SW 1271 (cell line): ENCODE measurements at regions not wholly inside any gene's neighbourhood (a gene's known extent, or its start where the extent isn't known, plus 50 kb on each side); places are given as distances from the start of the nearest gene placed in this dataset.
"Not testable (repeated sequence)": the region's sequence is repeated elsewhere in the genome, so short reads cannot be mapped to it uniquely, and the experiment has no call there.

Experiments used
- DNase-seq, 2 experiments: peaks; one replicate each; lab custom pipeline; 2025; lab: John Stamatoyannopoulos, UW

GRCh38 chr6:144434308-144434990, 149.3 kb downstream of the UTRN start:
- DNase-seq: peak; percentile 47 to 78

- no peak for DNase-seq
These were observed 150.7 kb downstream of the UTRN start for GRCh38 chr6:144435602-144436426.

GRCh38 chr6:144437105-144437504, 152.0 kb downstream of the UTRN start:
- DNase-seq: no peak

GRCh38 chr6:144438103-144438502, 153.0 kb downstream of the UTRN start:
- DNase-seq: no peak

GRCh38 chr6:144439016-144439415, 153.9 kb downstream of the UTRN start:
- no peak for DNase-seq

- not testable (repeated sequence) for DNase-seq
These were observed 156.7 kb downstream of the UTRN start for GRCh38 chr6:144441801-144442200.

- DNase-seq: no peak
These were observed 158.0 kb downstream of the UTRN start for GRCh38 chr6:144443157-144443556.

GRCh38 chr6:144447472-144447871, 162.3 kb downstream of the UTRN start:
- peak in 1 of 2 experiments; percentile 28 for DNase-seq

- DNase-seq: no peak
These were observed 164.1 kb downstream of the UTRN start for GRCh38 chr6:144449218-144449617.

- DNase-seq: no peak
These were observed 164.9 kb downstream of the UTRN start for GRCh38 chr6:144449911-144450597.

- no peak for DNase-seq
These were observed 175.4 kb downstream of the UTRN start for GRCh38 chr6:144460327-144461095.

- DNase-seq: no peak
These were observed 176.9 kb downstream of the UTRN start for GRCh38 chr6:144462058-144462457.

GRCh38 chr6:144466716-144467115, 181.6 kb downstream of the UTRN start:
- no peak for DNase-seq

- DNase-seq: no peak
These were observed 182.1 kb downstream of the UTRN start for GRCh38 chr6:144467172-144467762.

GRCh38 chr6:144467921-144468320, 182.8 kb downstream of the UTRN start:
- DNase-seq: no peak

GRCh38 chr6:144468709-144469108, 183.6 kb downstream of the UTRN start:
- no peak for DNase-seq

- DNase-seq: no peak
These were observed 184.0 kb downstream of the UTRN start for GRCh38 chr6:144469144-144469575.

- not testable (repeated sequence) for DNase-seq
These were observed 185.1 kb downstream of the UTRN start for GRCh38 chr6:144470201-144470600.

GRCh38 chr6:144471986-144472385, 186.9 kb downstream of the UTRN start:
- no peak for DNase-seq

- DNase-seq: no peak
These were observed 189.2 kb downstream of the UTRN start for GRCh38 chr6:144474290-144474689.

GRCh38 chr6:144474904-144475303, 189.8 kb downstream of the UTRN start:
- DNase-seq: no peak

GRCh38 chr6:144475411-144475810, 190.3 kb downstream of the UTRN start:
- DNase-seq: no peak
